MCF 10A (cell line): ENCODE measurements at regions not wholly inside any gene's neighbourhood (a gene's known extent, or its start where the extent isn't known, plus 50 kb on each side); places are given as distances from the start of the nearest gene placed in this dataset.

Experiments used
- BruUV-seq: library from RNA; stranded (reverse); fragments of 400-500 nt; replicated peaks from 2 replicates; lab custom pipeline; 2021; lab: Mats Ljungman, UMichigan
- CTCF ChIA-PET: fragments of 300-600 bp; sonication (Branson Sonifier 250); formaldehyde crosslinking; extraction: SDS; loops from one replicate; lab custom pipeline; 2021; ENCODE audit warnings: antibody characterized with exemption, inconsistent platforms; lab: Yijun Ruan, JAX
- POLR2A ChIA-PET: fragments of 300-600, 350-650 bp; sonication (Branson Sonifier 250); formaldehyde crosslinking; extraction: SDS; loops from one replicate; lab custom pipeline; 2020; ENCODE audit warnings: antibody characterized with exemption, inconsistent platforms; lab: Yijun Ruan, JAX
- DNase-seq: peaks from one replicate; pipeline ENCODE4 v3.0.0-alpha.2; 2018; ENCODE audit not compliant: unreplicated experiment
- H3K27ac Mint-ChIP-seq: one replicate; pipeline ENCODE4 v1.8.0; 2022; ENCODE audit warnings: mild to moderate bottlenecking, low read depth, mixed read lengths; ENCODE audit not compliant: unreplicated experiment
- H3K27me3 Mint-ChIP-seq: one replicate; pipeline ENCODE4 v1.8.0; 2022; ENCODE audit warnings: mixed read lengths; ENCODE audit not compliant: insufficient read depth, unreplicated experiment
- H3K36me3 Mint-ChIP-seq: one replicate; pipeline ENCODE4 v1.8.0; 2022; ENCODE audit warnings: mild to moderate bottlenecking, moderate library complexity, mixed read lengths; ENCODE audit not compliant: insufficient read depth, unreplicated experiment
- H3K4me1 Mint-ChIP-seq: one replicate; pipeline ENCODE4 v1.8.0; 2022; ENCODE audit warnings: mixed read lengths; ENCODE audit not compliant: insufficient read depth, unreplicated experiment
- H3K4me3 Mint-ChIP-seq: one replicate; pipeline ENCODE4 v1.8.0; 2022; ENCODE audit warnings: mild to moderate bottlenecking, moderate library complexity, mixed read lengths; ENCODE audit not compliant: unreplicated experiment
- H3K9me3 Mint-ChIP-seq: one replicate; pipeline ENCODE4 v1.8.0; 2022; ENCODE audit warnings: mixed read lengths; ENCODE audit not compliant: unreplicated experiment
- CTCF ChIP-seq: fragments of 200-600 bp; IDR thresholded peaks from one replicate; pipeline ENCODE4 v1.8.0; 2022; ENCODE audit warnings: antibody characterized with exemption, mild to moderate bottlenecking; ENCODE audit not compliant: unreplicated experiment
- intact Hi-C: fragments of 100-400 bp; cut with micrococcal nuclease; formaldehyde crosslinking; loops from 2 replicates; pipeline ENCODE4 v1.14.1; 2022

GRCh38 chr12:107467716-107468115 lies 217.9 kb upstream of the PWP1 start:
- Mint-ChIP-seq H3K4me3 (no peak overlapping the region), H3K4me1 (no peaks in the 10 kb centered on the region), H3K27ac (no peak overlapping the region), H3K27me3 (no peaks in the 10 kb centered on the region), H3K36me3 (no peaks in the 10 kb centered on the region), H3K9me3 (no peaks in the 10 kb centered on the region)
- DNase-seq: no peak
- CTCF ChIA-PET: interaction anchor here (0.5 to 1.6 kb wide), 2 partner anchors 208 to 336 kb away, joined by 3 to 6 read pairs; no protein-coding TSS in a partner anchor
- no TSS peak for BruUV-seq
- no peak for TF ChIP-seq CTCF
- POLR2A ChIA-PET: interaction anchor here (0.5 kb wide), 1 partner anchor 351 kb away, joined by 3 read pairs; no protein-coding TSS in a partner anchor
- intact Hi-C loops: loop anchor here (10.0 kb wide), 1 partner anchor 47 kb away; no protein-coding TSS in a partner anchor

- Mint-ChIP-seq H3K27ac (no peak overlapping the region), H3K27me3 (no peaks in the 10 kb centered on the region), H3K9me3 (no peaks in the 10 kb centered on the region), H3K4me1 (no peaks in the 10 kb centered on the region), H3K36me3 (no peaks in the 10 kb centered on the region), H3K4me3 (no peak overlapping the region)
- no TSS peak for BruUV-seq
- no peak for DNase-seq
- ChIA-PET POLR2A (interaction anchor here (0.5 to 1.0 kb wide), 2 partner anchors 15 to 351 kb away, joined by 3 read pairs; no protein-coding TSS in a partner anchor), CTCF (interaction anchor here (0.9 to 1.6 kb wide), 2 partner anchors 140 to 336 kb away, joined by 3 to 6 read pairs; no protein-coding TSS in a partner anchor)
- intact Hi-C loops: loop anchor here (10.0 kb wide), 1 partner anchor 47 kb away; no protein-coding TSS in a partner anchor
- no peak for TF ChIP-seq CTCF
Observed at GRCh38 chr12:107468182-107468581, 217.4 kb upstream of the PWP1 start.

GRCh38 chr12:107469011-107469410 lies 216.6 kb upstream of the PWP1 start:
- H3K27ac Mint-ChIP-seq: no peak overlapping the region
- intact Hi-C loops: loop anchor here (10.0 kb wide), 1 partner anchor 46 kb away; no protein-coding TSS in a partner anchor
- H3K4me3 Mint-ChIP-seq: no peak overlapping the region
- no peak for TF ChIP-seq CTCF
- no peaks in the 10 kb centered on the region for H3K9me3 Mint-ChIP-seq
- no peaks in the 10 kb centered on the region for H3K27me3 Mint-ChIP-seq
- ChIA-PET POLR2A (interaction anchor here (1.0 kb wide), 1 partner anchor 16 kb away, joined by 3 read pairs; no protein-coding TSS in a partner anchor), CTCF (interaction anchor here (0.6 to 1.6 kb wide), 3 partner anchors 80 to 337 kb away, joined by 3 to 6 read pairs (median 3); no protein-coding TSS in a partner anchor)
- no TSS peak for BruUV-seq
- H3K4me1 Mint-ChIP-seq: no peaks in the 10 kb centered on the region
- no peaks in the 10 kb centered on the region for H3K36me3 Mint-ChIP-seq
- DNase-seq: no peak

GRCh38 chr12:107470645-107471044 lies 215.0 kb upstream of the PWP1 start:
- no peaks in the 10 kb centered on the region for H3K27me3 Mint-ChIP-seq
- intact Hi-C loops: no loop called here
- H3K4me3 Mint-ChIP-seq: no peak overlapping the region
- BruUV-seq: no TSS peak
- no peak for DNase-seq
- H3K36me3 Mint-ChIP-seq: no peaks in the 10 kb centered on the region
- ChIA-PET CTCF (no interaction called here), POLR2A (no interaction called here)
- no peaks in the 10 kb centered on the region for H3K4me1 Mint-ChIP-seq
- H3K27ac Mint-ChIP-seq: no peak overlapping the region
- TF ChIP-seq CTCF: no peak
- H3K9me3 Mint-ChIP-seq: no peaks in the 10 kb centered on the region
